HG02870 (cell line): ENCODE measurements at regions not wholly inside any gene's neighbourhood (a gene's known extent, or its start where the extent isn't known, plus 50 kb on each side); places are given as distances from the start of the nearest gene placed in this dataset.
"Not testable (repeated sequence)": the region's sequence is repeated elsewhere in the genome, so short reads cannot be mapped to it uniquely, and the experiment has no call there.

Experiments used
- ATAC-seq: cut with Tn5 transposase; IDR thresholded peaks from one replicate; pipeline ENCODE4 v1.9.1; 2021; ENCODE audit warnings: mild to moderate bottlenecking, moderate library complexity; ENCODE audit not compliant: unreplicated experiment

DNA sequence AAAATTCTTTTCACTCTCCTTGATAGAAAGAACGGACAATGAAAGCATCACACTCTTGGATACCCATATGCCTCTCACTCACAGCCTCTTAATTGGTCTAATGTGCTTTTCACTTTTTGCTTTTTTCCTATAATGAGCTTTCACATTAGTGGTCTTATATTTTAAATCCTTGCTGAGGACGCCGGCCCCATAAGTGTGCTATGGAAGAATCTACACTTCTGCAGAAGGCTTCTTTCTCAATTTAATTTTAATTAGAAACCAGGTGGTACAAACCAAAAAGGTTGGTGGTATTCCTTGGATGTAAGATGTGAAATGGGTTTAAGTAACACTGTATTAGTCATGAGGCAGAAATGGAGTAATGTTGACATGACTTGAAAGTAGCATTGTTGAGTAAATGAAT, 190.6 kb upstream of the NFIA start:
- ATAC-seq = no peak

DNA sequence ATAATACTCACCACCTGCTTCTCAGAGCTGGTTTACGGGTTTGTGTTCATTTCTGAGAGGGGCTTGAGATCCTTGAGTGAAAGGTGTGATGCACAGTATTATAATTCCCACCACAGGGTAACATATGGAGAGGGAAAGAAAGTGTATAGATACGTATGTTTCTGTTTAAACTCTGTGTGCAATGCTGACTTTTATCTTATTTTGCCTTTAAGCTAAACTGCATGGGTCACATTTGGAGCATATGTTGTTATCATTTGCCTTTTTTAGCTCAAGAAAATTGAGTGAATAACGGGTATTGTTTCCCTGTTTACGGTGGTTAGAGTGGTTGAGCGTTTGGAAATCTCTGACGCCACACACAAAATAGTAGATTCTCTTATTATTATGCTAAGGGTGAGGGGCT, 191.1 kb upstream of the NFIA start:
- ATAC-seq = no peak

DNA sequence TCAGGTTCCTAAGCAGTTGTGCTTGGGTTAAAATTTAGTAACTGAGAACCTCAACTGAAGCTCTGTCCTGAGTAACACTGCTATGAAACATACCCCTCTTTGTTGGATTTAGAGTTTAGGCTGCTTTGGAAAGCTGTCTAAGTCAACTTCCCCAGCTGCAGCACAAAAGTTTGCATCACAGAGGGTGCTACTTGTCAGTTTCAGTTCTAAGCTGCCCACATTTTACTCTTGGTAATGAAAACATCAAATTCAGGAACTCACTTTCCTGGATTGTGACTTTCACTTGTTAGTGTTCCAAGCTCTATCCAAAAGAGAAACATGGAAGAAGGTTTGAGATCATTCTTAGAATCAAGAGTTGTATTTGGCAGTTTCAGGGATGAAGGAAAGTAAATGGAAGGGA, 191.7 kb upstream of the NFIA start:
- ATAC-seq = no peak

DNA sequence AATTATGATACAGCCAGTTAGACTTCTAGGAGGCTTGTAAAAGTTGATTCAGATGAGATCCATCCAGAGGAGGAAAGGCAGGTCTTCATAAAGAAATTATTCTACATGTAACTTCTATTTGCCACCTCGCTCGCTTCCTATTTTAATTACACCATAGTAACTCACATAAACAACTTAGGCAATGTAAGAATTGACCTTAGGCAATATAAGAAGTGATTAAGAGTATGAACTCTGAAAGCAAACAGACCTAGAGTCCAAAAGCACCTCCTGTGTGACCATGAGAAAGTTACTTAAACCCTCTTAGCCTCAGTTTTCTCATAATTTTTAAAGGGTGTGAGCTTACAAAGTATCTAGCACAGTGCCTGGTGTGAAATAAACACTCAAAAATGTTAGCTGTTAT, 192.7 kb upstream of the NFIA start:
- no peak for ATAC-seq

DNA sequence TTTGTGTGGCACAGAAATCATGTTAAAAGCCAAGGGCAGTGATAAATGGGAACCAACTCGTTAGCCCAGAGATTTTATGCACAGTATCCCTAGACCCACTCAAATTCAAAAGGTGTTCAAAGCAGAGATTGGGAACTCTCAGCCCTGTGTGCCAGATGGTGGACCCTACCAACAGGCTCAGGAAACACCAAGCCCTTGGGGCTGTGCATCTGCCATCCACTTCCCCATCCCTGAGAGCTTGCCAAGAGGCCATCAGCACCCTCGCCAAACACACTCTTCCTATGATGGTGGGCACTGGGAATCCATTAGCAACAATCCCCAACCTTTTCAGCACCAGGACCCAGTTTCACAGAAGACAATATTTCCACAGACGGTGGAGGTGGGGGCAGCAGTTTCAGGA, 194.2 kb upstream of the NFIA start:
- ATAC-seq = no peak

DNA sequence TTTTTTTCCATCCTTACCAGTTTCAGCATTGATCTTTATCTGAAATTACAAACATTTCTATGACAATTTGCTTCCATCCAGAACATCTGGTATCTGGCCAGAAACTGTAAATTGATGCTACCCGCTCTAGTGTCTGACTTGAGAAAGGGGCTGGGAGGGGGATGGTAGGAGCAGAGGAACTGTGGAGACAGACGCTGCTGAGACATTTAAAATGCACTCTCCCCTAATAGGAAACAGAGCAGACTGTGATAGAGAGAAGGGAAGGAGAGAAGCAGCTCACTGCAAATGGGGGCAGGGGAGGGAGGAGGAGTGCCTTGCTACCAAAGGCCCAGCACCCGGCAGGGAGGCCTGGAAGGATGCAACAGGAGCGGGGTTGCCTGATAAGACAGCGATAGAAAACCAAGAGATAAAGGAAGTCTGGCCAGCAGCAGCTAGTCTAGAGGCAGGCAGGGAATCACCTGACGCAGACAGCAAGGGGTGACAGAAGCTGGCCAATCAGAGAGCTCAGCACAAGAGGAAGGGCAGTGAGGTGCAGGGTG, 195.5 kb upstream of the NFIA start:
- ATAC-seq = no peak

DNA sequence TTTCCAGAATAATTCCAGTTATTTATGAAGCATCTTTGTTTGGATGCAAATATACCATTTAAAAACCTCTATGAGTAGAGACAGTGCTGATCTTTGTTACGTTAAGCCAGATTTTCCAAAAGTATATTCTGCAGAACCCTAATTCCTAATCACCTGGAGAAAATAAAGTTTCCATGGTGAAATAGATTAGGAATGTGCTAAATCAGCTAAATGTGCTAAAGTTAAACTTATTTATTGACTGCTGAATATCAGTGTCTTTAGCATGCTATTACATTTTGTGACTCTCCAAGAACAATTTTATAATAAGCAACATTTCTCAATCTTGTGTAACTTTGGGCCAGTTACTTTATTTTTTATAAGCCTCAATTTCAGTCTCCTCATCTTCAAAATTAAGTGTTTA, 196.3 kb upstream of the NFIA start:
- ATAC-seq = no peak

DNA sequence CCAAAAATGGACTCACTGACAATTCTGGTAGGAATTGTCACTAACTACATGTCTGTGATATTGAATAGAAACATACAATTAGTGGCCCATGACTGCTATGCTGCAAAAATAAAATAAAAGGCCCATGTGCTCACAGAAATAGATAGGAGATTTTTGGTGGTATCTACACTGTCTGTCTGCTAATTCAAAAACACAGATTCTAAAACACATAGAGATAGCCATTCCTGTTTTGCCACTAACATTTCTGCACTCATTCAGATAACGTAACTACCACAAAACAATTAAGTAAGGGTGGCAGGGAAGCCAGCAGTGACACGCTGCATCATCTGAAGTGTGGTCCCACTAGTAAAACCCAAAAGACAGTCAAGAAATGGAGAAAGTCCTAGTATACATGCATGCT, 202.2 kb upstream of the NFIA start:
- no peak for ATAC-seq

DNA sequence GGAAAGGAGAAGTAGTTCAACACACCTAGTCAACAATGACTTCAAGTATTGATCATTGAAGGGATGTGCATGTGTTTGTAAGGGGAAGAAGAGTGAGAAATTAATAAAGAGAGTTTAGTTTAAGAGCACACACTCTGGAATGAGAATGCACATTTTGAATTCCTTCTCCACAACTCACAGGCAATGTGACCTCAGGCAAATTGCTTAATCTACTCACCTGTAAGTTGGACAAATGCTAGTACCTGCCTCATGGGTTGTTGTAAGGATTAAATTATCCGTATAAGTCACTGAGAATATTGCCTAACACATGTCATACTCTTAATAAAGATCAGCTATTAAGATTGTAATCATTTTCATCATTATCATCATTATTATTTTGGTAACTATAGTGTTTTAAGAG, 204.0 kb upstream of the NFIA start:
- no peak for ATAC-seq

DNA sequence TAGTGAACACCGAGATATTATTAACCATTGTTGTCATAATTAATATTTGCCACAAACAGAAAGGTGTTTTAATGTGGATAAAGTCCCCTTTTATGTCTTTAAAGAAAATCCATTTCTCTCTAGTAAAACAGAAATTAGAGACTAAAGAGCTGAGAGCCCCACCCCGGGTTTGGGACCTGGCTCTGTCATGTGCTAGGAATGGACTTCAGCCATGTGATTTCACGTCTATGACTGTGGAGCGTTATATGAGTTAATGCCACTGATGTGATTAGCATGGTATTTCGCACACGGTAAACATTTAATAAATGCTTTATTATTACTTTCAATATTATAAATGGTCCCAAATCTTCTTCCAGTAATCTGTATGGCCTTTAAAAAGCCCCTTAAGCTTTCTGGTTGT, 205.0 kb upstream of the NFIA start:
- no peak for ATAC-seq

DNA sequence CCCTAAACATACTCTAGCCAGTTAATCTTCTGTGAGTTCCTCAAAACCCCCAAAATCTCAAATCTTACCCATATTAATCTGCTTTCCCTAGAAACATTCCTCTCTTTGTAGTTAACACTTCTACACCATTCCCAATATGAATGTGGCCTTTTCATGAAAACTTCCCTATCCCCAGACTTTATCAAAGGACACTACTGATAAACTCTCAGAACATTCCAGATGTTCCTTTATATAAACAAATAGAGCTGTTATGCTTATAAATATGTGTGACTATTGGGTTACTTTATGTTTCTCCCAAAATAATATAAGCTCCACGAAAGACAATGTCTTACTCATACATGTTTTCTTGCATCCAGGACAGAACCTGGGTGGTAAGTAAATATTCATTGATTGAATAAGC, 205.4 kb upstream of the NFIA start:
- no peak for ATAC-seq

DNA sequence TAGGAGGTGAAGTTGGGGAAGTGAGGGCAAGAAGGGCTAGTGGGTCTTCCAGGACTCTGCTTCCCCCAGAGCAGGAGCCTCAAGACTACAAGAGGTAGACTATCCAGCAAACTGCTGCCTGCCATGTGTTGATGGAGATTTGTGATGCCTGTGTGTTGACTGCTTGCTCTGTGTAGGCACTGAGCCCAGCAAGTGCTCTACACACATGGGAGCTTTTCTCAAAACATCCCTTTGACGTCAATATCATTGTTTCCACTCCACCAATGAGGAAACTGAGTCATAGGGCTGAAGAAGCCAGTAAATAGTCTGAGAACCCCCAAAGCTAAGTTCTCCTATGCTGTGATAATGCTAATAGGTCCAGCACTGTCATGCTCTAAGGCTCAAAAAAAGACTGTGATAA, 207.2 kb upstream of the NFIA start:
- ATAC-seq = no peak

DNA sequence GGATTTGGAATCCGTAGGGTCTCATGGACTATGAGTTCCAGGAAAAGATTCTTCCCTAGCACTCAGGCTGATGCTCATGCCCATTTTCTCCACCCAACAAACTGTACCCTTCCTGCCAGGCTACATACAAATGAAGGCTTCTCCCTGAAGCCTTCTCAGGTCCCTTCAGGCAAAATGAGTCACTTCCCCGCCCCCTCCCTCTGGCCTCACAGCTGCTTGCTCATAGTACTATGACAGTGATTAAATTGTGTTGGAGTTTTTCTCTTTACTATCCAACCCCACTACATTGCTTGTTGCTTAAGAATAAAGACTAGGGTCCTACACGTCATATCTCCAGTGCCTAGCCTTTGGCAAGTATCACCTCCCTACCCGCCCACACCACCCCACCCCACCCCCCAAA, 207.6 kb upstream of the NFIA start:
- no peak for ATAC-seq

DNA sequence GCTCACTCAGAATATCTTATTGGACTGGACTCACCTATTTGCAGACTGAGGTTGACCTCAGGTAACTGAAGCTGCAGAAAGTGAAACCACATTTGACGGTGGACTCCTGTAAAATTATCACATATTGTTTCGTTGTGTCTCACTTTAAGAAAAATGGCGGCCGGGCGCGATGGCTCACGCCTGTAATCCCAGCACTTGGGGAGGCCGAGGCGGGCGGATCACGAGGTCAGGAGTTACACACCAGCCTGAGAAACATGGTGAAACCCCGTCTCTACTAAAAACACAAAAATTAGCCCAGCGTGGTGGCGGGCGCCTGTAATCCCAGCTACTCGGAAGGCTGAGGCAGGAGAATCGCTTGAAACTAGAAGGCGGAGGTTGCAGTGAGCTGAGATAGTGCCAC, 209.0 kb upstream of the NFIA start:
- ATAC-seq = not testable (repeated sequence)

DNA sequence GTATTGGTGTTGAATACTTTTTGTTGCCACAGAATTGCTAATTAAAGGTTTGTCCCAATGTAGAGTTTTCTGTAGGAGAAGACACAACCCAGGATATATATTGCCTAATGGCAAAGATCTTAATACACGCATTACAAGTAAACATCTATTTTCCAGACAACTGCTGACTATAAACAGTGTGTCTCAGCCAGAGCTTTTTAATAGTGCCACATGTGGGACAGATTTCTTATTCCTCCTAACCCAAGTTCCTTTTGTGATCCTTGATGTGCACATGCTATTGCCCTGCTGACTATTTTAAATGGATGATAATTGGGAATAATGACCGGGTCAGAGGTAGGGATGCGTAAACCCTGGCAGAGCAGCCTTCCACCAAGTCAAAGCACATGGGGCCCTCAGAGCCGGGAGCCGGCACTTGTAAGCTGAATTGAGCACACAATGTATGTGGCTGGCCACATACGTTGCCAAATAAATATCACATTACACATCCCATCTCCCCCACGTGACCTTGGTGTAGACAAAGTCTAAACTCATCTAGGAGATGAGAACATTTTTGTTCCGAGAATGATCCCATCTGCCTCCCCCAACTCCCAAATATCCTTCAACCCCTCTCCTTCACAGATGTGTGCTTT, 209.8 kb upstream of the NFIA start:
- no peak for ATAC-seq

DNA sequence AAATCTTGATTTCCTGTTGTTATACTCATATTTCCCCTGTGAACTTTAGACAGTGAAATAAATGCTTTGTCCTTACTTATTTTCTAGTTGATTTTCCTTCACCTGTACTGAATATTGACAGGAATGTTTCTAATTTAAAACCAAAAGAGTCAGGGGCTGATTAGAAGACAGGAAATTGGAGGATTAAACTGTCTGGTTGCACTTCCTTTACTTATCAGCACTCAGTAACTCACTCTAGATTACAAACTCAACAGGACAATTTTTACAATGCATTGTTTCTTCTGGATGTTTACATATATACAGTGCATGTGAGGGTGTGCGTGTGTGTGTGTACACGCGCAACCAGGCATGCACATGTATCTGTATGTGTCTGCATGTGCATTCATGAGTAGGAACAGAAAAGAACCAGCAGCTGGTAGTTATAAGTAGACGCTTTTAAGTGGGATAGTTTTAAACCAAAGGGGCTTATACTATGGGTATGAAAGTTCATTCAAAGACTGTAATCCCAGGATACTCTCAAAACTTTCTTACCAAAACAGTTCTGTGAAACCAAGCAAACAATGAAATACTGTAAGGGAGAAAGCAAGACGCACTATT, 212.0 kb upstream of the NFIA start:
- ATAC-seq = no peak

DNA sequence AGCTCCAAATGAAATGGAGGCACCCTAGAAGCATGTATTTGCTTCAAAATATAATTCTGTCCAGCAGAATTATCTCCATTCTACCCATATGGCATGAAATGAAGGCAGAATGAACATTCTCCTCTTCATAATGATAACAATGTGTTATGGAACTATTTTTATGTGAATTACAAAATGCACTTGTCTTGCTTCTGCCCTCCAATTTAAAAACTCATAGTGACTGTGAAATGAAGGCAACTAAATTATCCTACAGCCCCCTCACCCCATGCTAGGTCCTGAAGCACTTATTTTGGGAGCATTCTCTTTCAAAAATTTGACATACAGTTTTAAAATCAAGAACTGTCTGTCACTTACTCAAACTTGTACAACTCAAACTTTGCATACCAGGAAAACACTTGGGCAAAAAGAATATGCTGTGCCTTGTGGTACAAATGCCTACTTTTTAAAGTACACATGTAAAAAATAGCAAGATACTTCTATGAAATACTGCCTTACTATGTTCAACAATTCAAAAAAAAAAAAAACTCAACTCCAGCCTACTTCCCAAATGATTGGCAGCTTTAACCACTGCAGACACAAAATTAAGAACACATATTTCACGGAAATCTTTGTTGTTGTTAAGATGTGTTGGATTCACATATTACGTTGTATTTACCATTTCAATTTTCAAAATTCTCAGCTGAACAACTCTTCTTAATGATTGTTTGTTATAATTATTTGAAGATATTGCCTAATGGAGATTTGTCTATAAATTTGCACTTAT, 213.3 kb upstream of the NFIA start:
- ATAC-seq = no peak

DNA sequence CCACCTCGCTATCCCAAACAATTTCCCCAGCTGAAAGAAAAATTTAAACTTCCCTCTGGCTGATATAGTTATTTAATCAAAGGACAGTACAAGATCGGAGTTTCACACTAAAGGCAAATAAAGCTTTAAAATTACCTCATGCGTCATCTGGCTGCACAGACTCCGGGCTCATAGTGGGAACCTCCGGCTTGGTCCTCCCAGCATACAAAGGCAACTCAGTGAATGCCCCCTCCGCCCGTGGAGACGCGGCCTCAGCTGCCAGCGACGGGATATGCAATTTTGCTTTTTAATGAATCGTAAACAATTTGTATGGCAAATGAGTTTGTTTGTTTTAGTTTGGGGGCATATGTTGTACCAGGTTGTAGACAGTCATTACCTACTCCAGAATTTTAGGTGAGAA, 214.6 kb upstream of the NFIA start:
- no peak for ATAC-seq

DNA sequence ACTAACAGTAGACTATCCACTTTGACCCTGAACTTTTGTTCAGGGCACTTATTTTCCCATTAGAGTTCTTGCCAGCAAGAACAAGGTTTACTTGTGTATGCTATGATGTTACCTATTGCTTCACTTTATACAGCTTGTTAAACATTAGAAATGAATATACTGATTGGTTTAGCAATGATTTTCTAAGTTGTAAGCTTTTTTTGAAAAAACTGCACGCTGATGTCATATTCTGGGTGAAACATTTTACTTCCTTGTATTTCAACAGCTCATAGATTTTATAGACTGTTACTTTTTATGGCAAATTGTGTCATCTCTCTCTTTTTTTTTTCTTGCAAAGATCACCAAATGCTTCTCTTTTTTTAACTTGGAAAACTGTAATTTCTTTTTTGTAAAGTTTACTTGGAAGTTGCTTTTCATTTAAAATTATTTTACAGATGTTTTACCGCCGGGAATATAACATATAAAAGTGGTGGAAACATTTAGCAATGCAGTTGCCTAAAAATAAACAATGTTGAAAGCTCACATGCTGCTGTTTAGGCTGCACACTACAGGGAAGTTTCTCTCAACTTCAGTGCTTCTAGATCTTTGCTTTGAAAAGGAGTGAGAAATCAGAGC, 215.3 kb upstream of the NFIA start:
- no peak for ATAC-seq

DNA sequence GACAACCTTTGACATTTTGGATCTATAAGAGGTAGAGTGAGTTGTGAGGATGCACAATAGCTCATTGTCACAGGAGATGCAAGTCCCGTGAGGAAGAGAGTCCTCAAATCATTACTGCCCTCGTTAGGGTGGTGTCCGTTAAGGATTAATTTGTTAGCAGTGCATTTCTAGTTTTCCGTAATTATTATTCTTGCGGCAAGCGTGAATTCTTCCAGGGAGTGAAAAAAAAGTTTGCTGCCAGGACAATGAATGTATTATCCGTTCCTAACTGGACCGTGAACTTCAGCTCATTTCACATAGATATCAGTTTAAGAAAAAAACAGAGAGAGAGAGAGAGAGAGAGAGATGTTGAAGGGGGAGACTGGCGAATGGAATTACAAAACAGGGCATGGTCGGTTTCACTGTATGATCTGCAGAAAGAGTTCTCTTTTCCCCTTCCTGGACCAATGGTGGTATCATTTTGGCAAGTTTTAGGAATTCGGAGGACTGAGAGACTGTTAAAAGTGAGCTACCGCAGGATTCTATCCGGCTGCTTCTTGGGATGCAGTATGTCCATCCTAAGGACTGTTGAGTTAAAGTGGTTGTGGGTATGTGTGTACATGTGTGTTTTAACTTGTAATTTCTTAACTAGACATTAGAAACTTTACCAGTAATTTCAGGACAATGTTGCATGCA, 216.0 kb upstream of the NFIA start:
- ATAC-seq = no peak

DNA sequence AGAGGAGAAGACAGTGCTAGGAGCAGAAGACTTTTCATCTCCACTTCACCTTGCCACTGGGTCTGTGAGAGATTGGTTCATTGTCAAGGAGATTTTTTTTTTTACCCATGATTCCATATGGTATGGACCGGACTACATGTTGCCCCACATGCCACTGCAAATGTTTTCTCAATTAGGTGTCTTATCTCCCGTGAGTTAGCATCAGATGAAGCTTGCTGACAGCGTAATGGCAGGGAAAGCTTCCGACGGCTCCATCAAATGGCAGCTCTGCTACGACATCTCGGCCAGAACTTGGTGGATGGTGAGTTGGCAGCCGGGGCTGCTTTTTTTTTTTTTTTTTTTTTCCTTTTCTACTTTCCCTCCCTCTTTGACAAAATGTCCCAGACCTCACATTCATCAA, 217.2 kb upstream of the NFIA start:
- ATAC-seq = no peak
